ENCODE measurements at regions not wholly inside any gene's neighbourhood (a gene's known extent, or its start where the extent isn't known, plus 50 kb on each side); places are given as distances from the start of the nearest gene placed in this dataset.

DNA sequence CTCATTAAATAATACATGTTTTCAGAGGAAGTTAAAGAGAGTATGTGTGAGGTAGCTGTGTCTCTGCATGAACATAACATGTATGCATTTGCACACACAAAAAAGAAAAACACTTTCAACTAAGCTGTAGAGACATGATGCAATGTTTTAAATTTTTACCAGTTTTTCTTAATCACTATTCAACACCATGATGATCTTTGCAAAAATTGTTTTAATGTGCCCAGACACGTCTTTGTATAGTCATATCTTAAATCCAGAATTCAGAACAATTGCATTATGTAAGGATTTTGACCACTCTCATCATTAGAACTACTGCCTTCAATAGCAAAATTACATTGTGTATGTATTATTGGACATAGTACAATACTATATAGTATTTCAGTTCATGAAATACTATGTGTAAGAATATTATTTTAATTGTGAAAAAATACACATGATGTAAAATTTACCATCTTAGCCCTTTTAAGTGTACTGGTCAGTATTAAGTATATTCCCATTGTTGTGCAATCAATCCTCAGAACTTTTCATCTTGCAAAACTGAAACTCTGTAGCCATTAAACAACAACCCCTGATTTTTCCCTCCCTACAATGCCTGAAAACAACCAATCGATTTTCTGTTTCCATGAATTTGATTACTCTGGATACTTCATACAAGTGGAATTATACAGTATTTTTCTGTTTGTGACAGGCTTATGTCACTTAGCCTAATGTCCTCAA, 104.5 kb upstream of the ACVR2A start:
- intact Hi-C loops (cut with DNase I; ENCODE audit: low total_unique reads): no loop called here
- Histone ChIP-seq H3K36me3 (no peaks in the 10 kb centered on the region), H3K27me3 (no peaks in the 10 kb centered on the region), H3K4me3 (no peak overlapping the region), H3K9me3 (no peaks in the 10 kb centered on the region), H3K4me1 (no peaks in the 10 kb centered on the region), H3K27ac (no peak overlapping the region)
- TF ChIP-seq POLR2A (IDR thresholded peaks at IDR 0.05): no peak
- DNase-seq: no peak

DNA sequence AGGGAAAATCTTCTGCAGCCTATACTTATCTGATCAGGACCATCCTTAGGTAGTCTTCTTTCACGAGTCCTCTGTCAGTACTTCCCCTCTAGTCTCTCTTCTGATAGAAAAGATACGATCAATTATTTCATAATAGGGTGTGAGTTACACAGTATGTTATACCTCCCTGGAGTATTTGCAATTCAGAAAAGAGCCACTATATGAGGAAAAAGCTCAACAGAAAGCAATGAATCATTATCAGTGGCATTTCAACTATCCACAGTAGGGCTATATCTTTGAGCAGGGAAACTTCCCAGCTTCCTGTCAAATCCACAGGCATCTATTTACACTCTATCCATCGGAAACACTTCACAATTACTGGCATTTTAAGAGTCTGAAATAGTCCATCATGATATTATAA, 105.3 kb upstream of the ACVR2A start:
- Histone ChIP-seq H3K27ac (no peak overlapping the region), H3K4me1 (no peaks in the 10 kb centered on the region), H3K27me3 (no peaks in the 10 kb centered on the region), H3K9me3 (no peaks in the 10 kb centered on the region), H3K36me3 (no peaks in the 10 kb centered on the region), H3K4me3 (no peak overlapping the region)
- no peak for DNase-seq
- no peak for TF ChIP-seq POLR2A (IDR thresholded peaks at IDR 0.05)
- TF ChIP-seq, protein P1, sequence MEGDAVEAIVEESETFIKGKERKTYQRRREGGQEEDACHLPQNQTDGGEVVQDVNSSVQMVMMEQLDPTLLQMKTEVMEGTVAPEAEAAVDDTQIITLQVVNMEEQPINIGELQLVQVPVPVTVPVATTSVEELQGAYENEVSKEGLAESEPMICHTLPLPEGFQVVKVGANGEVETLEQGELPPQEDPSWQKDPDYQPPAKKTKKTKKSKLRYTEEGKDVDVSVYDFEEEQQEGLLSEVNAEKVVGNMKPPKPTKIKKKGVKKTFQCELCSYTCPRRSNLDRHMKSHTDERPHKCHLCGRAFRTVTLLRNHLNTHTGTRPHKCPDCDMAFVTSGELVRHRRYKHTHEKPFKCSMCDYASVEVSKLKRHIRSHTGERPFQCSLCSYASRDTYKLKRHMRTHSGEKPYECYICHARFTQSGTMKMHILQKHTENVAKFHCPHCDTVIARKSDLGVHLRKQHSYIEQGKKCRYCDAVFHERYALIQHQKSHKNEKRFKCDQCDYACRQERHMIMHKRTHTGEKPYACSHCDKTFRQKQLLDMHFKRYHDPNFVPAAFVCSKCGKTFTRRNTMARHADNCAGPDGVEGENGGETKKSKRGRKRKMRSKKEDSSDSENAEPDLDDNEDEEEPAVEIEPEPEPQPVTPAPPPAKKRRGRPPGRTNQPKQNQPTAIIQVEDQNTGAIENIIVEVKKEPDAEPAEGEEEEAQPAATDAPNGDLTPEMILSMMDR (IDR thresholded peaks at IDR 0.05): no peak
- intact Hi-C loops (cut with DNase I; ENCODE audit: low total_unique reads): no loop called here

DNA sequence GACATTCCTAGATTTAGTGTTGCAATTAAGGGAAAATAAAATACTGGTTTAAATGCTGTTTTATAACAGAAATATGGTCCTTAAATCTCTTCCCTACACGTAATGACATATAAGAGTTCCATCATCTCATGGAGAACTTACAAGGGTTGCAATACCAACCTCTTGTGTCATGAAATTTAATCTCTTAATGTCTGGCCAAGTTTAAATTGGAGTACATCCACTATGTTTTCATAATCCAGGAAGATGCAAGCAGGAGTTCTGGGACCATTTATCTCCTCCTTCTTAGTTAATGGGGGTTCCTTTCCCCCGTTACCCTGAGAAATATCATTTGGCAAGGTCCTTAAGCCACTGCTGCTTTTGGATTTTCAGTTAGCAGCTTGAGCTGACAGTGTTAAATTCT, 126.0 kb upstream of the ACVR2A start:
- DNase-seq: no peak
- Histone ChIP-seq H3K36me3 (no peaks in the 10 kb centered on the region), H3K27ac (no peak overlapping the region), H3K4me1 (no peaks in the 10 kb centered on the region), H3K4me3 (no peak overlapping the region), H3K9me3 (no peaks in the 10 kb centered on the region), H3K27me3 (no peaks in the 10 kb centered on the region)
- intact Hi-C loops (cut with DNase I; ENCODE audit: low total_unique reads): no loop called here
- TF ChIP-seq POLR2A (IDR thresholded peaks at IDR 0.05): no peak
- TF ChIP-seq, protein P1 (IDR thresholded peaks at IDR 0.05): no peak

DNA sequence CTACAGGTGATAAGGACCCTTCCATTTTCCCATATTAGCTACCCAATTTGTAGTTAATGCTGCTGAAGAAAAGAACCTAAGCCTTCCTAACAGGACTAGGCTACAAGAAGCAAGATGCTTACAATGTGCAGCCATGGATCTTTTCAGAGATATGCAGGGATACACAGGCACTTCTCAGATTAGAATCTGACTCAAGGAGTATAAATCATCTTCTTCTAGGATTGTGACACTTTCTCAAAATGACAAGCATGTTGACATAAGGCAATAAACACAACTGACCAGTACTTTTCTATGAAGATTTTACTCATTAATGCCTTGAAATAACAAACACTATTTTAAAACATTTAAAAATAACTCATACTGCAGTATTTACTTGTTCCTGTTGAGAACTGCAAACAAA, 127.9 kb upstream of the ACVR2A start:
- Histone ChIP-seq H3K4me1 (no peaks in the 10 kb centered on the region), H3K27me3 (no peaks in the 10 kb centered on the region), H3K4me3 (no peak overlapping the region), H3K36me3 (no peaks in the 10 kb centered on the region), H3K27ac (no peak overlapping the region), H3K9me3 (no peaks in the 10 kb centered on the region)
- no peak for DNase-seq
- TF ChIP-seq, protein P1 (IDR thresholded peaks at IDR 0.05): no peak
- intact Hi-C loops (cut with DNase I; ENCODE audit: low total_unique reads): no loop called here

DNA sequence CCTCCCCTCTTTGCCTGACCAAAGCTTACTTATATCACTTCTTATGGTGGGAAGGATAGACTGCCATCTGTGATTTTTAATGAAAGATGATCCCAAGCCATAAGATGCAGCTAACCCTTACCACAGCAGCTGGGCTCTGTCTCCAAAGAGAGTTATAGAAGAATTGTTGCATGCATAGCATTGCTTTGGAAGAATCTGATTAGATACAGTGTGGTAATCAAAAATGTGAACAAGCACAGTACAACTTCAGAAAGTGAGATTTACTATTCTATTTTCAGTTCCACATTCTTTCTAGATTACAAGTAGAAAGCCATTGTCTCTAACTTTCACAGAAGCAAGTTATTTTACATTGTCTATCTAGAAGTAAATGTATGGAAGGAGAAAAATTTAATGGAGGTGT, 129.0 kb upstream of the ACVR2A start:
- intact Hi-C loops (cut with DNase I; ENCODE audit: low total_unique reads): no loop called here
- H3K4me3 ChIP-seq: no peak overlapping the region
- no peaks in the 10 kb centered on the region for H3K4me1 ChIP-seq
- TF ChIP-seq POLR2A (IDR thresholded peaks at IDR 0.05): no peak
- TF ChIP-seq, protein P1 (IDR thresholded peaks at IDR 0.05): no peak
- no peaks in the 10 kb centered on the region for H3K27me3 ChIP-seq
- no peak for DNase-seq
- no peaks in the 10 kb centered on the region for H3K36me3 ChIP-seq
- no peaks in the 10 kb centered on the region for H3K9me3 ChIP-seq
- H3K27ac ChIP-seq: no peak overlapping the region

DNA sequence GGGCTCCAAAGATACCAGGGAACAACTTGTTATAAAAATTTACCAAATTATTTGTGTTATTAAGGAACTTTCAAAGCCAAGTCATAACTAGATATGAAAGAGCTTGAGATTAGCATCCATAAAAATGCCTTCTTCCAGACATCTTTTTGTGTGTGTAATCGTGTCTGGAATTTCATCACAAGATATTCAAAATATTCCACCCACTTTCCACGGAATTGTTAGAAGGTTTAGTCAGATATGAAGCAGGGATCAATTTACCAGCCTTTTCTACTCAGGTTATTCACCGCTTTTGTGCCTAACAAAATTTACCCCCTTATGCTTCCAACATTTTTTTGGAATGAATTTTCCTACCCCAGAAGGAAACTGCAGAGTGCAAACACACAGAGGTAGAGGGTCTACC, 130.2 kb upstream of the ACVR2A start:
- Histone ChIP-seq H3K36me3 (no peaks in the 10 kb centered on the region), H3K4me3 (no peak overlapping the region), H3K9me3 (no peaks in the 10 kb centered on the region), H3K27ac (no peak overlapping the region), H3K27me3 (no peaks in the 10 kb centered on the region), H3K4me1 (no peaks in the 10 kb centered on the region)
- TF ChIP-seq, protein P1 (IDR thresholded peaks at IDR 0.05): no peak
- TF ChIP-seq POLR2A (IDR thresholded peaks at IDR 0.05): no peak
- DNase-seq: no peak
- intact Hi-C loops (cut with DNase I; ENCODE audit: low total_unique reads): no loop called here

Measured in uterus (tissue), 3 donors.